ENCODE measurements at regions not wholly inside any gene's neighbourhood (a gene's known extent, or its start where the extent isn't known, plus 50 kb on each side); places are given as distances from the start of the nearest gene placed in this dataset.
"Not testable (repeated sequence)": the region's sequence is repeated elsewhere in the genome, so short reads cannot be mapped to it uniquely, and the experiment has no call there.

- H3K4me3 ChIP-seq; H3K36me3 ChIP-seq (ENCODE audit: low read depth, missing control alignments); H3K9me3 ChIP-seq; DNase-seq; H3K27me3 ChIP-seq; intact Hi-C loops (cut with DNase I; ENCODE audit: low total_unique reads); H3K4me1 ChIP-seq; H3K27ac ChIP-seq: not testable (repeated sequence)
- WGBS, 2 donors, result 58% methylated on average over 5 of the region's 7 CpGs; no CpG with 5 or more reads in 1 of the 2 donors
Measured at GRCh38 chr17:30650149-30650548, 172.9 kb downstream of the GOSR1 start.

- intact Hi-C loops (cut with DNase I; ENCODE audit: low total_unique reads); H3K27ac ChIP-seq; H3K27me3 ChIP-seq; DNase-seq; H3K4me1 ChIP-seq; H3K9me3 ChIP-seq; H3K36me3 ChIP-seq (ENCODE audit: low read depth, missing control alignments); H3K4me3 ChIP-seq: not testable (repeated sequence)
- 94 to 100% methylated on average over 3 to 7 of the region's 7 CpGs for WGBS, 2 donors
Measured at GRCh38 chr17:30648015-30648620, 170.9 kb downstream of the GOSR1 start.

- H3K4me1 ChIP-seq; intact Hi-C loops (cut with DNase I; ENCODE audit: low total_unique reads); H3K36me3 ChIP-seq (ENCODE audit: low read depth, missing control alignments); H3K27ac ChIP-seq; H3K9me3 ChIP-seq; H3K4me3 ChIP-seq; DNase-seq; H3K27me3 ChIP-seq: not testable (repeated sequence)
- WGBS, 2 donors, result 16 to 22% methylated on average over 7 of the region's 7 CpGs
Measured at GRCh38 chr17:30645875-30646274, 168.7 kb downstream of the GOSR1 start.

GRCh38 chr17:30644713-30645112 lies 167.5 kb downstream of the GOSR1 start:
- H3K9me3 ChIP-seq; H3K4me1 ChIP-seq; H3K27me3 ChIP-seq; H3K36me3 ChIP-seq (ENCODE audit: low read depth, missing control alignments); H3K4me3 ChIP-seq; intact Hi-C loops (cut with DNase I; ENCODE audit: low total_unique reads); H3K27ac ChIP-seq; DNase-seq: not testable (repeated sequence)
- no CpG with 5 or more reads among the region's 8 CpGs for WGBS, 2 donors

GRCh38 chr17:30644287-30644686 lies 167.1 kb downstream of the GOSR1 start:
- H3K27me3 ChIP-seq; H3K4me1 ChIP-seq; H3K27ac ChIP-seq; intact Hi-C loops (cut with DNase I; ENCODE audit: low total_unique reads); H3K4me3 ChIP-seq; H3K36me3 ChIP-seq (ENCODE audit: low read depth, missing control alignments); DNase-seq; H3K9me3 ChIP-seq: not testable (repeated sequence)
- WGBS, 2 donors, result 76 to 87% methylated on average over 7 to 9 of the region's 9 CpGs

- H3K36me3 ChIP-seq (ENCODE audit: low read depth, missing control alignments); DNase-seq; H3K4me1 ChIP-seq; H3K4me3 ChIP-seq; intact Hi-C loops (cut with DNase I; ENCODE audit: low total_unique reads); H3K27ac ChIP-seq; H3K27me3 ChIP-seq; H3K9me3 ChIP-seq: not testable (repeated sequence)
- 89 to 93% methylated on average over 6 to 7 of the region's 7 CpGs for WGBS, 2 donors
Measured at GRCh38 chr17:30641428-30641827, 164.2 kb downstream of the GOSR1 start.

- H3K36me3 ChIP-seq (ENCODE audit: low read depth, missing control alignments); H3K4me3 ChIP-seq; H3K27ac ChIP-seq; H3K4me1 ChIP-seq; H3K27me3 ChIP-seq; H3K9me3 ChIP-seq; DNase-seq; intact Hi-C loops (cut with DNase I; ENCODE audit: low total_unique reads): not testable (repeated sequence)
- WGBS, 2 donors, result 74 to 89% methylated on average over 2 to 3 of the region's 4 CpGs
Measured at GRCh38 chr17:30639391-30639790, 162.2 kb downstream of the GOSR1 start.

- H3K27ac ChIP-seq; H3K9me3 ChIP-seq; H3K36me3 ChIP-seq (ENCODE audit: low read depth, missing control alignments); H3K4me3 ChIP-seq; intact Hi-C loops (cut with DNase I; ENCODE audit: low total_unique reads); DNase-seq; H3K27me3 ChIP-seq; H3K4me1 ChIP-seq: not testable (repeated sequence)
- WGBS, 2 donors, result 82 to 86% methylated on average over 4 of the region's 4 CpGs
Measured at GRCh38 chr17:30638968-30639367, 161.8 kb downstream of the GOSR1 start.

GRCh38 chr17:30631651-30632050 lies 154.4 kb downstream of the GOSR1 start:
- H3K27ac ChIP-seq; H3K4me1 ChIP-seq; H3K9me3 ChIP-seq; H3K36me3 ChIP-seq (ENCODE audit: low read depth, missing control alignments); H3K27me3 ChIP-seq; H3K4me3 ChIP-seq; DNase-seq; intact Hi-C loops (cut with DNase I; ENCODE audit: low total_unique reads): not testable (repeated sequence)
- WGBS, 2 donors, result 86 to 96% methylated on average over 6 of the region's 6 CpGs

- 95 to 96% methylated on average over 11 to 14 of the region's 18 CpGs for WGBS, 2 donors
- intact Hi-C loops (cut with DNase I; ENCODE audit: low total_unique reads), result not testable (repeated sequence)
Measured at GRCh38 chr17:30625380-30625779, 148.2 kb downstream of the GOSR1 start.

GRCh38 chr17:30624180-30624579 lies 147.0 kb downstream of the GOSR1 start:
- H3K36me3 ChIP-seq (ENCODE audit: low read depth, missing control alignments); H3K27ac ChIP-seq; intact Hi-C loops (cut with DNase I; ENCODE audit: low total_unique reads); H3K27me3 ChIP-seq; H3K4me1 ChIP-seq; H3K4me3 ChIP-seq; DNase-seq; H3K9me3 ChIP-seq: not testable (repeated sequence)
- WGBS, 2 donors, result 90 to 93% methylated on average over 15 to 16 of the region's 16 CpGs

More at GRCh38 chr17:30625380-30625779, 148.2 kb downstream of the GOSR1 start:
- not testable (repeated sequence) for H3K4me1 ChIP-seq; H3K27me3 ChIP-seq; DNase-seq; H3K9me3 ChIP-seq; H3K4me3 ChIP-seq; H3K27ac ChIP-seq; H3K36me3 ChIP-seq (ENCODE audit: low read depth, missing control alignments)

- H3K27me3 ChIP-seq; H3K36me3 ChIP-seq (ENCODE audit: low read depth, missing control alignments); H3K4me1 ChIP-seq; H3K4me3 ChIP-seq; H3K27ac ChIP-seq; intact Hi-C loops (cut with DNase I; ENCODE audit: low total_unique reads); DNase-seq; H3K9me3 ChIP-seq: not testable (repeated sequence)
- 65 to 67% methylated on average over 2 of the region's 3 CpGs for WGBS, 2 donors
Measured at GRCh38 chr17:30609682-30610081, 132.5 kb downstream of the GOSR1 start.

Measured in testis (tissue), 2 donors.